Fibroblast of peridontal ligament (primary cell): ENCODE measurements at regions not wholly inside any gene's neighbourhood (a gene's known extent, or its start where the extent isn't known, plus 50 kb on each side); places are given as distances from the start of the nearest gene placed in this dataset.

ENCODE experiments used
- DNase-seq: peaks from one replicate; pipeline ENCODE4 v3.0.0-alpha.2; 2010; ENCODE audit errors: extremely low read depth

- DNase-seq, result no peak
Measured at GRCh38 chr1:18535391-18536210, 54.9 kb downstream of the KLHDC7A start.

GRCh38 chr1:18536356-18536755 lies 55.6 kb downstream of the KLHDC7A start:
- DNase-seq, result no peak

GRCh38 chr1:18536915-18537314 lies 56.2 kb downstream of the KLHDC7A start:
- DNase-seq, result no peak

- no peak for DNase-seq
Measured at GRCh38 chr1:18537386-18538306, 56.9 kb downstream of the KLHDC7A start.

- no peak for DNase-seq
Measured at GRCh38 chr1:18539171-18539570, 58.4 kb downstream of the KLHDC7A start.

GRCh38 chr1:18540136-18540765 lies 59.5 kb downstream of the KLHDC7A start:
- DNase-seq, result no peak

- DNase-seq, result no peak
Measured at GRCh38 chr1:18541046-18541795, 60.5 kb downstream of the KLHDC7A start.

GRCh38 chr1:18542351-18542750 lies 61.6 kb downstream of the KLHDC7A start:
- no peak for DNase-seq

- no peak for DNase-seq
Measured at GRCh38 chr1:18546026-18546425, 65.3 kb downstream of the KLHDC7A start.

GRCh38 chr1:18547460-18547859 lies 66.7 kb downstream of the KLHDC7A start:
- no peak for DNase-seq

- no peak for DNase-seq
Measured at GRCh38 chr1:18548643-18549042, 67.9 kb downstream of the KLHDC7A start.

GRCh38 chr1:18549106-18549505 lies 68.4 kb downstream of the KLHDC7A start:
- DNase-seq, result no peak

GRCh38 chr1:18549906-18550305 lies 69.2 kb downstream of the KLHDC7A start:
- DNase-seq, result no peak

GRCh38 chr1:18552631-18553030 lies 71.9 kb downstream of the KLHDC7A start:
- DNase-seq, result no peak

- no peak for DNase-seq
Measured at GRCh38 chr1:18553388-18553787, 72.7 kb downstream of the KLHDC7A start.

- DNase-seq, result no peak
Measured at GRCh38 chr1:18554099-18554498, 73.4 kb downstream of the KLHDC7A start.

- DNase-seq, result no peak
Measured at GRCh38 chr1:18554597-18554996, 73.9 kb downstream of the KLHDC7A start.

- no peak for DNase-seq
Measured at GRCh38 chr1:18555036-18555435, 74.3 kb downstream of the KLHDC7A start.

GRCh38 chr1:18556364-18556763 lies 74.3 kb upstream of the PAX7 start:
- peak; percentile 2 for DNase-seq

GRCh38 chr1:18557621-18558465 lies 72.8 kb upstream of the PAX7 start:
- no peak for DNase-seq

- no peak for DNase-seq
Measured at GRCh38 chr1:18560692-18561091, 70.0 kb upstream of the PAX7 start.
